ENCODE measurements at regions not wholly inside any gene's neighbourhood (a gene's known extent, or its start where the extent isn't known, plus 50 kb on each side); places are given as distances from the start of the nearest gene placed in this dataset.

GRCh38 chr11:109184376-109184775, 237.6 kb upstream of the C11orf87 start:
- no peak overlapping the region for H3K4me3 ChIP-seq (ENCODE audit: low read depth, low read length)
- CTCF ChIA-PET, result no interaction called here
- no peak for TF ChIP-seq CTCF (IDR thresholded peaks at IDR 0.05; ENCODE audit: insufficient read depth, low read length, missing control alignments)
- DNase-seq (ENCODE audit: low read depth, low spot score), result no peak
- POLR2A ChIA-PET, result no interaction called here

- no peak overlapping the region for H3K4me3 ChIP-seq (ENCODE audit: low read depth, low read length)
- no peak for DNase-seq (ENCODE audit: low read depth, low spot score)
- ChIA-PET POLR2A (no interaction called here), CTCF (no interaction called here)
- TF ChIP-seq CTCF (IDR thresholded peaks at IDR 0.05; ENCODE audit: insufficient read depth, low read length, missing control alignments), result no peak
These were observed 229.1 kb upstream of the C11orf87 start for GRCh38 chr11:109192864-109193263.

GRCh38 chr11:109193880-109194279, 228.1 kb upstream of the C11orf87 start:
- no peak for DNase-seq (ENCODE audit: low read depth, low spot score)
- H3K4me3 ChIP-seq (ENCODE audit: low read depth, low read length), result no peak overlapping the region
- POLR2A ChIA-PET, result no interaction called here
- TF ChIP-seq CTCF (IDR thresholded peaks at IDR 0.05; ENCODE audit: insufficient read depth, low read length, missing control alignments), result no peak
- CTCF ChIA-PET, result no interaction called here

- peak; percentile 14 for DNase-seq (ENCODE audit: low read depth, low spot score)
- ChIA-PET POLR2A (no interaction called here), CTCF (no interaction called here)
- H3K4me3 ChIP-seq (ENCODE audit: low read depth, low read length), result no peak overlapping the region
- no peak for TF ChIP-seq CTCF (IDR thresholded peaks at IDR 0.05; ENCODE audit: insufficient read depth, low read length, missing control alignments)
These were observed 226.0 kb upstream of the C11orf87 start for GRCh38 chr11:109196016-109196415.

- peak; percentile 9 for DNase-seq (ENCODE audit: low read depth, low spot score)
- TF ChIP-seq CTCF (IDR thresholded peaks at IDR 0.05; ENCODE audit: insufficient read depth, low read length, missing control alignments), result no peak
- POLR2A ChIA-PET, result no interaction called here
- CTCF ChIA-PET, result interaction anchor here (1.3 kb wide), 1 partner anchor 32 kb away, joined by 4 read pairs; no protein-coding TSS in a partner anchor
- H3K4me3 ChIP-seq (ENCODE audit: low read depth, low read length), result no peak overlapping the region
These were observed 224.3 kb upstream of the C11orf87 start for GRCh38 chr11:109197656-109198055.

- TF ChIP-seq CTCF (IDR thresholded peaks at IDR 0.05; ENCODE audit: insufficient read depth, low read length, missing control alignments), result no peak
- CTCF ChIA-PET, result no interaction called here
- DNase-seq (ENCODE audit: low read depth, low spot score), result no peak
- H3K4me3 ChIP-seq (ENCODE audit: low read depth, low read length), result no peak overlapping the region
- POLR2A ChIA-PET, result no interaction called here
These were observed 218.8 kb upstream of the C11orf87 start for GRCh38 chr11:109203176-109203575.
